GM08714 (cell line): ENCODE measurements at regions not wholly inside any gene's neighbourhood (a gene's known extent, or its start where the extent isn't known, plus 50 kb on each side); places are given as distances from the start of the nearest gene placed in this dataset.
"Not testable (repeated sequence)": the region's sequence is repeated elsewhere in the genome, so short reads cannot be mapped to it uniquely, and the experiment has no call there.

ENCODE experiments used
- H3K4me3 ChIP-seq: fragments of 200-500 bp; sonication (Bioruptor generic); 2 replicates; pipeline ENCODE4 v1.5.1; 2014; ENCODE audit warnings: mild to moderate bottlenecking, low read length, inconsistent platforms
- ZNF274 ChIP-seq: IDR thresholded peaks from 2 replicates; pipeline ENCODE4 v1.6.1; 2012; ENCODE audit warnings: mild to moderate bottlenecking, low read depth, low read length

GRCh38 chr15:34490417-34491193 lies 53.0 kb upstream of the GOLGA8A start:
- H3K4me3 ChIP-seq: no peak overlapping the region
- TF ChIP-seq ZNF274: no peak

GRCh38 chr15:34488973-34489959 lies 51.7 kb upstream of the GOLGA8A start:
- H3K4me3 ChIP-seq: not testable (repeated sequence)
